Lung (tissue), 11 donors: ENCODE measurements at regions not wholly inside any gene's neighbourhood (a gene's known extent, or its start where the extent isn't known, plus 50 kb on each side); places are given as distances from the start of the nearest gene placed in this dataset.

ENCODE experiments used
- ATAC-seq: fragments of 200-7000 bp; cut with Tn5 transposase; one replicate; pipeline ENCODE4 v1.9.1; 2020; ENCODE audit warnings: moderate number of reproducible peaks; ENCODE audit not compliant: insufficient read depth, low FRiP score
- DNase-seq, 3 donors: peaks; one replicate each; pipeline ENCODE4 v3.0.0-alpha.2; 2013 to 2017
- H3K27ac ChIP-seq, 2 donors: one replicate each; pipeline ENCODE4 v1.5.1; 2013; ENCODE audit warnings: mild to moderate bottlenecking in 2 of 2, moderate library complexity in 2 of 2, control low read depth in 1 of 2, inconsistent platforms in 1 of 2, low read depth in 1 of 2, low read length in 1 of 2
- H3K27me3 ChIP-seq, 3 donors: one replicate each; pipeline ENCODE4 v1.5.1; 2013; ENCODE audit warnings: low read length in 2 of 3; ENCODE audit not compliant: control insufficient read depth in 3 of 3, insufficient read depth in 3 of 3
- H3K36me3 ChIP-seq, 4 donors: one replicate each; pipeline ENCODE4 v1.5.1; 2013; ENCODE audit warnings: low read length in 4 of 4, mild to moderate bottlenecking in 1 of 4, moderate library complexity in 1 of 4; ENCODE audit not compliant: control insufficient read depth in 4 of 4, insufficient read depth in 4 of 4
- H3K4me1 ChIP-seq, 5 donors: one replicate each; pipeline ENCODE4 v1.5.1; 2013; ENCODE audit warnings: low read length in 5 of 5, mild to moderate bottlenecking in 2 of 5, moderate library complexity in 1 of 5; ENCODE audit not compliant: control insufficient read depth in 5 of 5, insufficient read depth in 5 of 5
- H3K4me3 ChIP-seq: one replicate; pipeline ENCODE4 v1.5.1; 2013; ENCODE audit warnings: mild to moderate bottlenecking, control low read depth, moderate library complexity
- H3K9ac ChIP-seq, 2 donors: one replicate each; pipeline ENCODE4 v1.5.1; 2013; ENCODE audit warnings: low read length in 2 of 2, control low read depth in 1 of 2; ENCODE audit not compliant: insufficient read depth in 1 of 2
- H3K9me3 ChIP-seq, 4 donors: one replicate each; pipeline ENCODE4 v1.5.1; 2013; ENCODE audit warnings: low read length in 3 of 4, mild to moderate bottlenecking in 1 of 4, moderate library complexity in 1 of 4; ENCODE audit not compliant: control insufficient read depth in 4 of 4, insufficient read depth in 3 of 4
- CTCF ChIP-seq: IDR thresholded peaks from 2 replicates; pipeline ENCODE4 v1.5.1; 2012; ENCODE audit warnings: mild to moderate bottlenecking; ENCODE audit errors: control extremely low read depth, extremely low read depth
- WGBS, 2 donors: extraction: QIAGEN DNeasy Blood & Tissue Kit; methylation state at CpG; one replicate each; pipeline ENCODE4 v1.1.7; 2013; 5-methylcytosine and 5-hydroxymethylcytosine counted together
- donor health status: control.
- donor health status: control.
- donor health status: Bipolar disorder and iron deficiency.
- donor health status: healthy.
- donor health status: DM: yes; HTN: yes; CAD: no.

DNA sequence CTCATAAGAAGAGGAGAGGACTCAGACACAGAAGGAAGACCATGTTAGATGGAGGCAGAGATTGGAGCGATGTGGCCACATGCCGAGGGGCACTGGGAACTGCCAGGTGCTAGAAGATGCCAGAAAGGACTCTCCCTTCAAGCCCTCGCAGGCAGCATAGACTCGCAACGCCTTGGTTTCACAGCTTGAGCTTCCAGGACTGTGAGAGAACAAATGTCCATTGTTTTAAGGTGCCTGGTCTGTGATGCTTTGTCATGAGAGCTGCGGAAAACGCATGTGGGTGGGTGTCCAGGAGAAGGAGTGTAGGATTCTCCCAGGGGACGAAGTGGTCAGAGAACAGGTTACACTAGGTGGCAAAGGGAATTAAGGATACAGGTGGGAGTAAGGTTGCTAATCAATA lies 125.9 kb upstream of the USP29 start:
- no peak for TF ChIP-seq CTCF
- WGBS, 2 donors: 78 to 89% methylated on average over 8 of the region's 8 CpGs
- Histone ChIP-seq H3K27ac (no peak overlapping the region), H3K9ac (no peak overlapping the region), H3K4me3 (no peak overlapping the region), H3K9me3 (peaks cover 0 to 22% (median 0%) of the 10 kb centered on the region in 4 donors), H3K27me3 (no peaks in the 10 kb centered on the region), H3K4me1 (no peaks in the 10 kb centered on the region), H3K36me3 (no peaks in the 10 kb centered on the region)
- ATAC-seq (no peak), DNase-seq (no peak)

- DNase-seq (no peak), ATAC-seq (no peak)
- Histone ChIP-seq H3K4me1 (no peaks in the 10 kb centered on the region), H3K27ac (no peak overlapping the region), H3K4me3 (no peak overlapping the region), H3K27me3 (no peaks in the 10 kb centered on the region), H3K9ac (no peak overlapping the region), H3K9me3 (peaks cover 0 to 22% (median 0%) of the 10 kb centered on the region in 4 donors), H3K36me3 (no peaks in the 10 kb centered on the region)
- no peak for TF ChIP-seq CTCF
- 77 to 81% methylated on average over 23 of the region's 23 CpGs for WGBS, 2 donors
These were observed 125.4 kb upstream of the USP29 start for GRCh38 chr19:56994251-56995017.

DNA sequence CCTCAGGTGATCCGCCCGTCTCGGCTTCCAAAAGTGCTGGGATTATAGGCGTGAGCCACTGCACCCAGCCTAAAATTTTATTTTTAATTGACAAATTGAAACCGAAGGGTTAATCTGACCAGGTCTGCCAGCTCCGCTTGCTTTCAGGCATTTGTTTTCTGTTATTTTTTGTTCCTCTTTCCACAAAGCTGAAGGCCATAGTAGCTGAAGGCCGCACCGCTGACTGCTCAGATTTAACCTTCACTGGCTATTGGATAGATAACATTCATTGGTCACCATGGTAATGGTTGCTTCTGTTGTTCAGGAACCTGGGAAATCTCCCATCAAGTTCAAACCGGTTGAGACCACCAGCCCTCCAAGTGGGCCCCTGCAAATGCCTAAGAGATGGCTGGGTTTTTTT lies 124.5 kb upstream of the USP29 start:
- WGBS, 2 donors: 61 to 65% methylated on average over 9 of the region's 9 CpGs
- Histone ChIP-seq H3K27ac (no peak overlapping the region), H3K9ac (no peak overlapping the region), H3K4me3 (no peak overlapping the region), H3K9me3 (peaks cover 0 to 19% (median 0%) of the 10 kb centered on the region in 4 donors), H3K36me3 (no peaks in the 10 kb centered on the region), H3K27me3 (no peaks in the 10 kb centered on the region), H3K4me1 (no peaks in the 10 kb centered on the region)
- ATAC-seq: no peak
- peak in 1 of 3 donors; percentile 14 for DNase-seq
- TF ChIP-seq CTCF: no peak
